ENCODE measurements at regions not wholly inside any gene's neighbourhood (a gene's known extent, or its start where the extent isn't known, plus 50 kb on each side); places are given as distances from the start of the nearest gene placed in this dataset.

DNA sequence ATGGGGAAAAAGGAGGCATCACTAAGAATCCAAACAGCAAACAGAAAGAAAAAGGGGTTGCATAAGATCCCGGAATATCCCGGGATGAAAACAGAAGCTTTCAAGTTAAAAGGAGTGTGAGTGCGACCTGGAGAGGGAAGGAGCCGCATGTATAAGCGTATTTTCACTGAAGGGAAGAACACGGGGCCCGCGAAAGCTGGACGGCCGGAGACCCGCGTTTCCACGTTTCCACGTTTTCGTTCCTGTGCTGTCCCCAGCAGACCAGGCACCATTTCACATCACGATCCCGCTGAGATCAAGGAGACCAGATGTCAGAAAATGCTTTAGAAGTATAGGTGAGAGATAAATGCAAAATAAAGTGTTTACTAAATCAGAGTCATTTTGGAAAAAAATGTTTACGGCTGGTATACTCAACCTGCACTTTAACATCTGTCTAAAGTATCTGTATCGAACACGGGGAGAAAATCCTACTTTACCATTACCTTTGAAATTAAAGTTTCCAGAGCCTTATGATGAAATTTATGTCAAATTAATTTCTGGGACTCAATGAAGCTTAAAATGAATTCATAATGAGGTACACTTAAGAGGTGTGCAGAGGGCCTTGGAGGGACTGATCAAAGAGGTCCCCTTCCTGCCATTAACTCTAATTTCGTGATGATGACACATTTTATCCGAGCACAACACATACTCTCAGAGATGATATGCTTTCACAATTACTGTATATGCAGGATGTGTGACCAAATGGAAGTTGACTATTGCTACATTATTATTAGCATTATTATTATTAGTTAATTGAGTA, 71.0 kb upstream of the SALL3 start:
- no peak for DNase-seq

DNA sequence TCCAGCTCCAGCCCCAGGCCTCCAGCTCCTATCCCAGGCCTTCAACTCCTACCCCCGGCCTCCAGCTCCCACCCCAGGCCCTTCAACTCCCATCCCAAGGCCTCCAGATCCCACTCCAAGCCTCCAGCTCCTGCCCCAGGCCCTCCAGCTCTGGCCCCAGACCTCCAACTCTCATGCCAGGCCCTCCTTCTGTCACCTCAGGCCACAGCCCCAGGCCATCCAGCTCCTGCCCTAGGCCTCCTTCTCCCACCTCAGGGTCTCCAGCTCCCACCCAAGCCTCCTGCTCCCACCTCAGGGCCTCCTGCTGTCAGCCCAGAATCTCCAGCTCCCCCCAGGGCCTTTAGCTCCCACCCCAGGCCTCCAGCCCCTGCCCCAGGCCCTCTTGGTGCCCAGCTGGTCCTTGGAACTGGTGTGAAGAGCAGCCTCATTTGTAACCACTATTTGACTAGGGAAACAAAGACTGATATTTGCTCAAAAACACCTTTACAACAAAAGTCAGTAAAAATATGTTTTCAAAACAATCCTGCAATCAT, 67.8 kb upstream of the SALL3 start:
- no peak for DNase-seq

DNA sequence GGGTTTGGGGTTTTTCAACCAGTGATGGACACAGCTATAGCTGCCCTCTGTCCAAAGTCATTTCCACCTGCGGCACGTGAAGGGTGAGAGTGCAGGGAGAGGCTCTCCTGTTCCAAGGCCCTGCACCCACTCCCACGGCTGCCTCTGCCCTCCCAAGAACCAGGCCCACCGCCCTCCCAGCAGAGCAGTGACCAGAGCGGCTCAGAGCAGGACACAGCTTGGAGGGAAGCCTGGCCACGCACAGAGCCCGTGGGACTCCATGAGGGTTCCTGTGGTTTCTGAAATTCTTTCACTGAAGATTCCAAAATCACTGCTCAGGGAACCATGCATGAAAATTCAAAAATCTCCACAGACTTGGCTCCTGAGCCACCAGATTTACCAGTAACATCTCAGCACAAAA, 67.3 kb upstream of the SALL3 start:
- DNase-seq: no peak

DNA sequence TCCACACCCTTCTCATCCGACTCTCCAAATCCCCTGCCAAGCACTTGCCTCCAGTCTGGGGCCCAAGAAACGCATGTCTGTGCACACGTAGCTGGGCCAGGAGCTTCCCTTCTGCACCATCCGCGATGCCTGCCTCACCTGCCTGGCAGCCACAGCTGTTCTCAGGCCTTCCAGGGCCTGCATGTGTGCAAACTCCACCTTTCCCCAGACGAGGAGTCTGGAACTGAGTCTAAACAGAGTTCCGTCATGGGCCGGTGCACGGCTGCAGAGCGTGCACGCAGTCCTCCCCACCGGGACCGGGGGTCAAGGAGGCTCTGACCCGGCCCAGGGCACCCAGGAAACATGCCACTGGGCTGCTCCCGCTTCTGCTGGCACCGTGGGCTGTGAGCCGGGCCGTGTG, 66.8 kb upstream of the SALL3 start:
- no peak for DNase-seq

DNA sequence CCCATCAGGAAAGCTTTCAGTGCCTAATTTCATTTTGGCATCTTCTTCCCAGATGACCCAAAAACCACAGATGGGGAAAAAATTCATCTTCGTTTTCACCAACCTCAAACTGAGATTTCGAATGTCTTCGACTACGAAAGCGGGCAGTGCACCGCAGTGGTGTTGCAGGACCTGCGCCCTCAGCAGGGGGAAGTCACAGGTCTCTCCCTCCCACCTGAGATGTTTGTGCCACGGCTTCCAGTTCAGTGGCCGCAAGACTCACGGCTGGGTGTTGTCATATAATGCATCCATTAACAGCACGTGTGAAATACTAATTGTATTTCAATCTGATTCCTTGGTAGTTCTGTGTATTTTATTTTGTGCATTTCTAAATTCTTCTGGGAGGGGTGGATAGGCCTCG, 66.2 kb upstream of the SALL3 start:
- DNase-seq: no peak

DNA sequence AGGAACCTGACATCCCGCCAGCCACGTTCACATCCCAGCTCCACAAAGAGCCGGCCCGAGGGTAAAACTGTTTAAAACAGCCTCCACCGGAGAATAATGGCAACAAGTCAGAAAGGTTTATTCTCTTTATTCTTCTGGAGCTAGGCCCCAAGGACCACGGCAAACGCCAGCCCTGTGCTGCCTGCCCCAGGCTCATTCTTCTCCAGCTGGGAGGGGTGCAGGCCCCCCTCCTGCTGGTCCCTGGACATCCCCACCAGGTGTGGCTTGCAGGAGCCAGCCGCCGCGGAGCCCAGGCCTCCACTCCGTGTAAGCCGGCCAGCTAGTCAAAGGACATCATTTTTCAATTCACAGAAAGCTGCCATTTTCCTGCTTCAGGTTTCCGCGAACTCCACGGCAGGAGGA, 65.8 kb upstream of the SALL3 start:
- no peak for DNase-seq

DNA sequence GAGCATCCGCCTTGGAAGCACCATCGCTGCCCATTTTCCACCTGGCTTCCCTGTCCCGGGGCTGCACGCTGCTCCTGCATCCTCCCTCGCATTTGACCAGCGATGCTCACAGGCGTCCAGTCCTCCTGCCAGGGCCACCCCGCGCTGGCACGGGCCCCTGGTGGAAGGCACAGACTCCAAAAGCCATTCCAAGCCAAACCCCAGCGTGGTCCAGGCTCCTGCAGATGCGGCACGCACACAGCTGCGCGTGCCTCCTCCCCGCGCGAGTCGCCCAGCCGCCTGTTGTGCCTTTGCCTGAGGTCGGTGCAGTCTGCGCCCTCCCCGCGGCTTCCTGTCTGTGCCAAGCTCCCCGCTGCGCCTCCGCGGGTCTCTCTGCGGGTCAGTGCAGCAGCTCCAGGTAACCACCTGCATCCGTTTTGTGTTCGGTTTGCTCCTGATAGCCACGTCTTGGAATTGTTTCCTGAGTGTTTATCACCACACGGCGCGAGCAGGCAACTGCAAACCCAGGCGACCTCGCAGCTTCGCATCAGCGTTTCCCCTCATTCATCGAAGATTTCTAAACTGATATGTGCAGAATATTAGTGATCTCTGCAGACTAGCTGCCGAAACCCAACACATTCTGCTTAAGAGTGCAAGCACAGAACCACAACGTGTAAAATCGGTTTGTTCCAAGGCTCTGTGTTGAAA, 65.2 kb upstream of the SALL3 start:
- no peak for DNase-seq

DNA sequence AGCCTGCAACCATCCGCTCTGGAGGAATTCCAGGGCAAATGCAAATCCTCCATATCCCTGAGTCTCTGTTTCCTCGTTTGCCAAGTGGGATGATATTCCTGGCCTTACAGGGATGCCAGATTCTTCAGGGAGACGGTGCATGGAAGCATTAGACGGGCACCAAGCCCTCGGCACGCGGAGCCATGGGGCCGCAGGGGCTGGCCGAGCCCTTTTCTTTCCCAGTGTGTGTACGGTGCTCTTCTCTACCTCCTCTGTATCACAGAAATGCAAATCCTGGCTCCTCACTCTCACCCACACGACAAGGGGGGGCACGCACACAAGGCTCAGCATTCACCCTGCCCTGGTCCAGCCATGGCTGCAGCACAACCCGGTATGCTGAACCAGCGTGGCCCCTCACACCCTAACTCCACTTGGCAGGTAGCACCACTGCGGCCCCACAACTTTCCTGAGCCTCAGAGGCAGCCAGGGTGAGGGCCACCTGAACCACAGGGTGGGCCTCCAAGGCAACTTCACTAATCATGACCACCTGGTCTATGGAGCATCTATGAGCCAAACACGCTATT, 64.1 kb upstream of the SALL3 start:
- no peak for DNase-seq

DNA sequence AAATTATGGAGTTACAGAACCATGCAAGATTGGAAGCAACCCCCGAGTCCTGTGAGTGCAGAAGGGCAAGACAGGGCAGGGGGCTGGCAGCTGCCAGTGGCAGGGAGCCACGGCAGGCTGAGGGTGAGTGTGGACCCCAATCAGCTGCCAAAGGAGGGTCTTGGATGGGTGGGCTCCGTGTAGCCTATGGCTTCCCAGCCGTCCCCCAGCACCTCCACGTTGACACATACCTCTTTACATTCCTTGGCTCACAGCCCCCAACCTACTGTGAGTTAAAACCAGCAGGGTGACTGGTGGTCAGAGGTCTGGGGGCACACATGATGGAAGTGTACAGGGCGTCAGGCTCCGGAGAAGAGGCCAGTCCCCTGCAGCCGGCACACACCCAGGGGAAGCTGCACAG, 60.9 kb upstream of the SALL3 start:
- DNase-seq: no peak

DNA sequence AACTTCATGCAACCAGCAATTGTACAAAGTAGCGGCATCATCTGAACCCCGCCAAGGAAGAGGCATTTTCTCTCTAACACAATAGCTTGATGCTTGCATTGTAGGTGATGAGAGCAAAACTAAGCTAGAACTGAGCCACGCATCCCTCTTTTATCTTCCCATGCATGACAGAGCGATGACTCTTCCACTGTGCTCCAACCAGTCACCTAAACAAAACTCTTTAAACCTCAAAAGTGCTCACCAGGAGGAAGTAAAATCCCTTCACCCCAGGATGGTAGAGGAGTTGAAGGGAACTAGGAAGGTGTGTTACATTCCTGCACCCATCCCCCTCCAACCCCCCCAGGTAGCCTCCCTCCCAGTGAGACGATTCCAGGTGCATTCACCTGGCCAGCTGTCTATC, 59.7 kb upstream of the SALL3 start:
- DNase-seq: no peak

DNA sequence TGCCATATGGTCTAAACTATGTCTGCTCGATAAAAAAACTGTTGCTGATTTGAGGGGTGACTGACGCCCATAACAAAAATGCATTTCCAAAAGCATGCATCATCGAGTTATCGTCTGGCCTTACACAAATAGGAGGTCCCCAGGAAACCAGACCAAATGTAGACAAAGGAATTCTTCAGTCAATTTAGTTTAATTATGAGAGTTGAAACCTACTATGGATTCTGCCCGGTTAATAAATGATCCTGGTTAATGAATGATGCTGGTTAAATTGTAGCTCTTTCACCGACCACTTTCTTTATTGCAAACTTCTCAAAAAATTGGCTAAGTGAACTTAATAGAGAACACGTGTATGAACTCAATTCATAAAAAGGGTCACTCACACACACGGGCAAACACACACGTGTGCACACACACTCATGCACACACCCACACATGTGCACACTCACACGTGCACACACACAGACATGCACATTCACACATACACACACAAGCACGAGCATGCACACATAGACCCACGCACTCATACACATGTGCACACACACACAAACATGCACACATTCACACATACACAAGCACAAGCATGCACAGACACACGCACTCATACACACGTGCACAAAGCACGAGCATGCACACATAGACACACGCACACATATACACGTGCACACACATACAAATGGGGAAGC, 59.0 kb upstream of the SALL3 start:
- no peak for DNase-seq

DNA sequence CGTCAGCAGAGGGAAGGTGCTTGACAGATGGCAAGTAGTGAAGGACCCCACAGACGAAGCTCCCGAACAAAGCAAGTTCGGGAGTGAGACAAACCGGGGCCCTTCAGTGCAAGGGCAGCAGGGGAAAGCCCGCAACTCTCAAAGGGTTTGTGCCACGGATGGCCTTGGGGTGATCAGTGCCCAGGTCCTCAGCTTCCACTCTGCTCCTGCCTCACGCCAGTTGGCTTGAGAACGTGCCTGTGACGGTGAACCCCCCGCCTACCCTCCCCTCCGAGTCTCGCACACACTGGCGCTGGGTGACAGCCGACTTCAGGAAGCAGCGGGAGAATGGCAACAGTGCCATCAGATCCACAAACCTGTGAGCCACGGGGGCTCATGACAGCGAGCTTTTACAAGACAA, 56.8 kb upstream of the SALL3 start:
- no peak for DNase-seq

DNA sequence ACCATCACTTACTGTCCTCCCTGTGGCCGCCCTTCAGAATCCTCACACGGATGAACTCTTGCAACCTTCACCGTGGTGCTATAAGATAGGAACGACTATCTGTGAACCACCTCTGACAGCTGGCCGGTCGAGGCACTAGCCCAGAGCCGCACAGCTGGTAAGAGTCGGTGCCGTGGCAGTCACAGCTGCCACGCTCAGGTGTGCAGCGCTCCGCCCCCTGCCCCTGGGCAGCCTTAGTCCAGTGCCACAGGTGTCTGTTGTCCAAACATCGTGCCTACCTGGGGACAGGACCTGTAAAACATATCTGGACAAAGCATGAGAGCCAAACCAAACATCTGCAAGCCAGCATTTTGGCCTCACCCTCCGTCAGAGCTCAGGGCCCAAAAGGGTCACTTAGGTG, 55.3 kb upstream of the SALL3 start:
- DNase-seq: no peak

DNA sequence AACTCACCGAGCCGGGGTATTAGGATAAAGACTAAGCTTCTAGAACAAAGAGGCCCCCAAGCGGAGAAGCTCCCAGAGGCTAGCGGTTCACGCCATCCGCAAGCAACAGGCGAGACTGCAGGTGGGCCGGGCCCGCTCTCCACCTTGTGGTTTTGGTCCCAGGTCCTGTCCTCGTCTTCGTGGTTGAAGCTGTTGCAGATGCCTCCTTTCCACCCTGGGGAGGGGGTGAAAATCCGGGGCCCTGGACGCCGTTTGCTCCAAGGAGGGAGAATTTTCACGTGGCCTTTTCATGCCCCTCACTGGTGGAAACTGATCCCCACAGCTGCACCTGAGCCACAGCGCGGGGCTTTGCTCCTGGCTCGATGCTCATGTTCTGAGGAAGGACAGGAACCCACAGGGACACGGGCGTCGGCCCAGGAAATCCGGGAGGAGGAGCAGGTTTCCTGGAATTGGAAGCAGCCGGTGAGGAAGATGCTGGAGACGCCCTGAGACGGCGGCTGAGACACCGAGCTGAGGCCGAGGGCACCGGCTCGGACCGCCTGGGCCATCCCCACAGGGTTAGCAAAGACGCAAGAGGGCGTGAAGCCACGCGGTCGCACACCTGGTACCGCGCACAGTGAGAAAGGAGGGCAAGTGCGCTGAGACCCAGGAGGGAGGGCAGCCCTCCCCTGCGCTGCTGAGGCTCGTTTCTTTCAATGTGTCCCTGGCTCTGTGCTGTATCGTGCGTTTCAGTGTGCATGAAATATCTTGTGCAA, 54.7 kb upstream of the SALL3 start:
- no peak for DNase-seq

DNA sequence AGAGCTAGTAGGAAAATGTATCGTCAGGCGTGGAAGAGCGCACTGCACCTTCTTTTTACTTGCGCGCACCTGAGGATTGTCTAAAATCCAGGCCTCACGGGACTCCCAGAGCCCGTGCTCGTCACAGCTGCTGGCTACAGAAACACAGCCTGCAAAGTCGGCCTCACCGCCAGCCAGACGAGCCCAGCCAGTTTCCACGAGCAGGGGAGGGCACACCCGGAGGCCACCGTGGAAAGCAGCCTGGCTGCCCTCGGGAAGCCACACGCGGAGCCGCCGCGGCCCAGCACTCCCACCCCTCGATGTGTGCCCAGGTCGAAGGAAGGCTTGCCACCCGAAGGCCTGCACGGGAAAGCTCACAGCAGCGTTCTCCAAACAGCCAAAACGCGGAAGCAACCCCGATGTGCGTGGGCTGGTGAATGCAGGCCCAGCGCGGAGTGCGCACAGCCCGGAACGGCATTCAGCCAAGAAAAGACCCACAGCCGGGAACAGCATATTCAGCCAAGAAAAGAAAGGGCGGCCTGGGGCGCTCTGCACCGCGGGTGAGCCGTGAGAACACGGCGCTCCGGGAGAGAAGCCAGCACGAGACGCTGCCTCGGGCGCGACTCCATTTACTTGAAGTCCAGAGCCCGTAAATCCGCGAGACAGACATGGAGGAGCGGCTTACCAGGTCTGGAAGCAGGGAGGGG, 53.9 kb upstream of the SALL3 start:
- no peak for DNase-seq

DNA sequence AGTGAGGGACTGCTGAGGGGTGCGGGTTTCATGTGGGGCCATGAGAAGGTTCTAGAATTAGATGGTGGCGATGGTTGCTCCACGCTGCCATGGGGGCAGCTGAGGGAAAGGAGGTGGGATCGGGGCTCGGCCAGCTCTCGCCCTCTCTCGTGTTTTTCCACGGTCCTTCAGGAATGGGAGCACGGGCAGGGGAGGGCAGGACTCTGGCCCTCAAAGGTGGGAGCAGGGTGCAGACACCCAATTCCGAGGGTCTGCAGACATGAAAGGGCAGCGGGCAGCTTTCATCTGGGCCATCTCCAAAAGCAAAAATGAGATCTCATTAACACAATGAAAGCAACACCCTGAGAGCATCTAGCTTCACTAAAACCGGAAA, 53.4 kb upstream of the SALL3 start:
- DNase-seq: no peak

DNA sequence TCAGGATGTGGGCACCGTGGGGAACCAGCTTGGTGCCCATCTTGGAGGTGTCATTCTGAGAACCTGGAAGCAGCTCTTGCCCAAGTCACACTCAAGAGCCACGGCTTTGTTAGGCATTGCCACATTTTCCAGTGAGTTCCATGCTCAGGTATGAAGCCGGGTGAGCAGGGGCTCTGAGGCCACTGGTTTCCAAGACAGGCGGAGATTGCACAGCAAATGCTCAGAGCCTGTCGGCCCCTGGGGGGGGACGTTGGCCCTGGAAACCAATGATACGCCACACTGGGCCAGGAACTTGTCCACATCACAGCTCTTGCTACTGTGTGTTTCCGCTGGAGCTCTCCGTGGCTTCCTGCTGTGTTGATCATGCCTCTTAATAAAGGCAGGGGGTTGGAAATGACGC, 52.5 kb upstream of the SALL3 start:
- no peak for DNase-seq

DNA sequence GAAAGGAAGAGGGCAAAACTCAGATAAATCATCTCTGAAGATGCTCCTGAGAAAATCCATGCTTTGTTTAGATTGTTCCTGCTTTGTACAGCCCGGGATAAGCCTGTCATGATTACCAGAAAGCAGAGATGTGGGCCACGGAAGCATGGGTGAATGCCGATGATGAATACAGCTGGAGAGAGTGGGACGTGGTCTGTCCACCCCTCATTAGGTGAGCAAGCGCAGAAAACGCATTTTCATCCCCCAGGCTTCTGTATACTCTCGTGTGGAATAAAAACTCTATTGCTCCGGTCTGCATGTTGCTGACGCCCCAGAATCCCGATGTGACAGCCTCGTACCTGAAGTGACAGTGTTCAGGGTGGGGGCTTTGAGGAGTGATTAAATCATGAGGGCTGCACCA, 52.0 kb upstream of the SALL3 start:
- no peak for DNase-seq

DNA sequence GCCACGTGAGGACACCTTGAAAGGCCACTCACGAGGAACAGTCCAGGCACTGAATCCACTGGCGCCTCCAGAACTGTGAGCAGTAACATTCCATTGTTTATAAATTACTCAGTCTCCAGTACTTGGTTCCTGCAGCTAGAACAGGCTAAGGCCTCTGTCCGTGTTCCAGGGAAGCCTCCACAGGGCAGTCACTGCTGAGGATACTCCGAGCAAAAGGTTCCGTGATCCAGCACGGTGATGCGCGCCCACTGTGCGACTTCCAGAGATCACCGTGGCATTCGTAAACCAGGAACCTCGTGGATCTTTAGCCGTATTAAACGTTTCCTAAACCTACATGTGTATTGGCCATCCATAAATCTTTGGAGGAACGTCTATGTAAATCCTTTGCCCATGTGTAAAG, 51.5 kb upstream of the SALL3 start:
- DNase-seq: no peak

DNA sequence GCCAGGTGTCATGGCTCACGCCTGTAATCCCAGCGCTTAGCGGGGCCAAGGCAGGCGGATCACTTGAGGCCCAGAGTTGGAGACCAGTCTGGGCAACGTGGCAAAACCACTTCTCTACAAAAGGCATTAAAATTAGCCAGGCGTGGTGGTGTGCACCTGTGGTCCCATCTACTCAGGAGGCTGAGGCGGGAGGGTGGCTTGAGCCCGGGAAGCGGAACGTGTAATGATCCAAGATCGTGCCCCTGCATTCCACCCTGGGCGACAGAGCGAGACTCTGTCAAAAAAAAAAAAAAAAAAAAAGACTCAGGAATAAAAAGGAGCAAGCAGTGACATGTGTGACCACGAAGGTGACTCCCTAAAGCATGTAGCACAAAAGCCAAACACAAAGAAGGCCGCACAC, 50.1 kb upstream of the SALL3 start:
- DNase-seq: no peak

All from activated CD4-positive, CD25-positive, alpha-beta regulatory T cell (primary cell).